HepG2 (cell line): ENCODE measurements at regions not wholly inside any gene's neighbourhood (a gene's known extent, or its start where the extent isn't known, plus 50 kb on each side); places are given as distances from the start of the nearest gene placed in this dataset.

Experiments
- ATAC-seq: fragments of 200-7000 bp; cut with Tn5 transposase; 3 replicates; pipeline ENCODE4 v1.9.1; 2020; ENCODE audit warnings: mild to moderate bottlenecking, moderate library complexity
- BruUV-seq: library from RNA; stranded (reverse); fragments of 400-500 nt; replicated peaks from 2 replicates; lab custom pipeline; 2021; lab: Mats Ljungman, UMichigan
- CTCF ChIA-PET: fragments of 300-600 bp; formaldehyde crosslinking; extraction: SDS; loops from one replicate; lab custom pipeline; 2021; ENCODE audit warnings: low total read pairs, inconsistent platforms, low intra/inter-chr PET ratio; lab: Yijun Ruan, JAX
- POLR2A ChIA-PET: fragments of 350-600 bp; sonication (Branson Sonifier 250); formaldehyde crosslinking; loops from one replicate; lab custom pipeline; 2020; ENCODE audit warnings: antibody characterized with exemption, inconsistent platforms; lab: Yijun Ruan, JAX
- DNase-seq: peaks from one replicate; pipeline ENCODE4 v3.0.0-alpha.2; 2015; ENCODE audit warnings: low spot score
- FAIRE-seq: peaks from 3 replicates; lab custom pipeline; 2011; peaks lifted over from hg19 to GRCh38; lab: Jason Lieb, UNC
- H2AFZ ChIP-seq: one replicate; pipeline ENCODE4 v1.6.1; 2011; ENCODE audit warnings: low read length, inconsistent platforms
- H3K27ac ChIP-seq: fragments of 300-600 bp; 3 replicates; pipeline ENCODE4 v1.8.0; 2011; ENCODE audit warnings: mixed run types, mild to moderate bottlenecking, mixed read lengths, low read length, inconsistent platforms; ENCODE audit not compliant: insufficient read depth; ENCODE audit errors: extremely low read length
- H3K27me3 ChIP-seq, 2 experiments: fragments of 200-600 bp in 1 of 2; 2 replicates in 1 of 2; 3 replicates in 1 of 2; pipeline versions ENCODE4 v1.6.0 to v1.8.0; 2011; ENCODE audit warnings: low read length in 2 of 2, mild to moderate bottlenecking in 2 of 2, moderate library complexity in 2 of 2, inconsistent platforms in 1 of 2; ENCODE audit not compliant: insufficient read depth in 2 of 2, control insufficient read depth in 1 of 2
- H3K36me3 ChIP-seq, 2 experiments: fragments of 200-600 bp in 1 of 2; replicated peaks in 1 of 2; 2 replicates in 1 of 2; 3 replicates in 1 of 2; pipeline versions ENCODE4 v1.5.1 to v1.8.0; 2011; ENCODE audit warnings: low read length in 2 of 2, inconsistent platforms in 1 of 2; ENCODE audit not compliant: insufficient read depth in 2 of 2, control insufficient read depth in 1 of 2
- H3K4me1 ChIP-seq: 2 replicates; pipeline ENCODE4 v1.5.1; 2012; ENCODE audit warnings: low read length, inconsistent platforms; ENCODE audit not compliant: insufficient read depth
- H3K4me2 ChIP-seq: 2 replicates; pipeline ENCODE4 v1.6.0; 2011; ENCODE audit warnings: low read depth, low read length, inconsistent platforms
- H3K4me3 ChIP-seq, 3 experiments: fragments of 200-600 bp in 1 of 3; sonication (generic), shearing (Covaris generic) in 1 of 3; replicated peaks in 1 of 3; 2 replicates each; pipeline ENCODE4 v1.5.1; 2011 to 2016; ENCODE audit warnings: low read length in 3 of 3, inconsistent platforms in 2 of 3, low read depth in 2 of 3, mild to moderate bottlenecking in 2 of 3, control low read depth in 1 of 3, mixed read lengths in 1 of 3; ENCODE audit not compliant: insufficient read depth in 1 of 3
- H3K79me2 ChIP-seq: one replicate; pipeline ENCODE4 v1.6.1; 2011; ENCODE audit warnings: low read length, inconsistent platforms; ENCODE audit not compliant: insufficient read depth
- H3K9ac ChIP-seq: 2 replicates; pipeline ENCODE4 v1.6.0; 2011; ENCODE audit warnings: mild to moderate bottlenecking, low read depth, low read length, inconsistent platforms; ENCODE audit not compliant: insufficient read depth
- H3K9me3 ChIP-seq: 2 replicates; pipeline ENCODE4 v1.5.1; 2012; ENCODE audit warnings: mild to moderate bottlenecking, low read length
- H4K20me1 ChIP-seq: 2 replicates; pipeline ENCODE4 v1.6.0; 2011; ENCODE audit warnings: inconsistent platforms, mild to moderate bottlenecking, low read length, moderate library complexity; ENCODE audit not compliant: insufficient read depth
- AKNA ChIP-seq: sonication (generic); formaldehyde crosslinking; IDR thresholded peaks from 2 replicates; pipeline ENCODE4 v1.4.0; 2020; ENCODE audit warnings: missing genetic modification reagents, borderline replicate concordance
- BHLHE40 ChIP-seq: IDR thresholded peaks from 2 replicates; pipeline ENCODE4 v1.6.1; 2011; ENCODE audit warnings: low read length, improper control_type of control experiment
- CEBPB ChIP-seq: IDR thresholded peaks from 2 replicates; pipeline ENCODE4 v1.6.1; 2011; ENCODE audit warnings: low read depth, low read length, improper control_type of control experiment, borderline replicate concordance
- ZNF333 ChIP-seq: sonication (generic); formaldehyde crosslinking; IDR thresholded peaks from 2 replicates; pipeline ENCODE4 v1.4.0; 2020; ENCODE audit warnings: mild to moderate bottlenecking, missing genetic modification reagents, borderline replicate concordance
- WGBS: methylation state at CpG from one replicate; pipeline ENCODE4 v1.1.6; 2017; ENCODE audit warnings: low lambda C conversion rate; 5-methylcytosine and 5-hydroxymethylcytosine counted together
- in situ Hi-C: cut with HindIII; loops from 2 replicates; pipeline ENCODE4 v1.10.0; 2017; ENCODE audit warnings: low pct_unique_long_range_greater_than_20kb; ENCODE audit not compliant: extremely low pct_ligation_motif_present
- intact Hi-C: fragments of 100-400 bp; cut with micrococcal nuclease; formaldehyde crosslinking; loops from one replicate; pipeline ENCODE4 v1.10.0; 2022; ENCODE audit not compliant: unreplicated experiment

- no peak for TF ChIP-seq AKNA (CRISPR knock-in tag)
These were observed 191.1 kb upstream of the PIK3R1 start (continued) for GRCh38 chr5:68024426-68024825.

- Histone ChIP-seq H3K36me3 (no peaks in the 10 kb centered on the region), H3K4me2 (no peak overlapping the region), H3K27ac (no peak overlapping the region), H4K20me1 (no peaks in the 10 kb centered on the region), H3K9me3 (no peaks in the 10 kb centered on the region), H3K9ac (no peak overlapping the region), H3K4me1 (no peaks in the 10 kb centered on the region), H3K27me3 (no peaks in the 10 kb centered on the region; a peak in 1 of 5 replicates), H2AFZ (no peak overlapping the region), H3K79me2 (no peaks in the 10 kb centered on the region), H3K4me3 (no peak overlapping the region)
- BruUV-seq: no TSS peak
- peak; percentile 33; the same call in 1 of the 3 replicates for ATAC-seq
- WGBS: 6% methylated on average over 4 of the region's 4 CpGs
- intact Hi-C loops (no loop called here), in situ Hi-C loops (no loop called here)
- FAIRE-seq: no peak
- TF ChIP-seq ZNF333 (no peak), BHLHE40 (peak; percentile 49), CEBPB (peak; percentile 10; the same call in 1 of the 2 replicates)
- ChIA-PET CTCF (no interaction called here), POLR2A (no interaction called here)
- no peak for DNase-seq
These were observed 193.6 kb upstream of the PIK3R1 start for GRCh38 chr5:68021916-68022315.
